NCI-H524 treated with DMSO at 0.1 percent for 48 hours (cell line): ENCODE measurements at regions not wholly inside any gene's neighbourhood (a gene's known extent, or its start where the extent isn't known, plus 50 kb on each side); places are given as distances from the start of the nearest gene placed in this dataset.

ENCODE experiments used
- DNase-seq: peaks from one replicate; lab custom pipeline; 2025; lab: John Stamatoyannopoulos, UW

DNA sequence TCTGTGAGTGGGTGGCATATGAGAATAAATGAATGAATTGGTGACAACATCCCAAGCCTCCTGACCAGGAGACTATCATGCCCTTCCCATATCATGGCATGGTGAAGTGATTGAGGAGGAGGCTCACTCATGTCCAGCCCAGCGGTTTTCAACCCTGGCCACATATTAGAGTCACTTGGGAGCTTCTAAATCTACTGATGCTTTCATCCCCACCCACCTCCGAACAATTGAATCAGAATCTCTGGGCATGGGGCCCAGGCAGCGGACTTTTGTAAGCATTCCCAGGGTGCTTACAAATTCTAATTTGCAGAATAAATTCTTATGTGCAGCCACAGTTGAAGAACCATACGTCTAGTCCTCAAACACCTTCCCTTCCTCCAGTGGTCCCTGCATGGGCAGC lies 81.7 kb upstream of the SEC11C start:
- DNase-seq = no peak

DNA sequence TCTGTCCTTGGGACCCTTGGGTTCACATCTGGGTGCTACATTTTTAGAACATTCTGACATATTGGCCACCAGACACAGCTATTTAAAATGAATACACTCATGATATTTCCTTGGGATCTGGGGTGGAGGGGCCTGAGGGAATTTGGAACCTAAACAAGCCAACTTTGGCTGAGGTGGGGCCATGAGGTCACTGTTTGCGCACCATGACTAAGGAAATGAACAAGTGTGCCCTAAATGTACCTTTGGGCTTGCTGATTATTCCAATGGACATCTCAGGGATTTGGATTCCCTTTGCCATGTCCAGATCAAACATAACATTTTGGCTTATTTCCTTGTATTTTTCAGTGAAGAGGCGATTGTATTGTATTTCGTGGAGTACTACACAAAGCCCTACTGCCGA lies 80.5 kb upstream of the SEC11C start:
- no peak for DNase-seq

DNA sequence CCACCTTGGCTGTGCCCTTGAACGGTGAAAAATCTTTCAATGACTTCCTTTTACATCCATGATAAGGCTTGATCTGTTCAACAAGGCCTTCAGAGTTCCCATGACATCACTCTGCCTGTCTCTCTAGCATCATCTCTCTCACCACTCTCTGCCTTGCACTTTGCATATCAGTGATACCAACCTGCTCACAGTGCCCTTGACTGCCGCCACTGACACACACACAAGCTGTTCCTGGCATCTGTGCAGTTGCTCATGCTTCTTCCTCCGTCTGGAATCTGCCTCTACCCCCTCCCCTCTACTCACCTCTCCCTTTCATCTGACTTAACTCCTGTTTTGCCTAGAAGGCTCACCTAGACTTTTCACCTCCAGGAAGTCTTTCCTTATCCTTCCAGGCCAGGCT lies 79.1 kb upstream of the SEC11C start:
- peak; percentile 86 for DNase-seq

DNA sequence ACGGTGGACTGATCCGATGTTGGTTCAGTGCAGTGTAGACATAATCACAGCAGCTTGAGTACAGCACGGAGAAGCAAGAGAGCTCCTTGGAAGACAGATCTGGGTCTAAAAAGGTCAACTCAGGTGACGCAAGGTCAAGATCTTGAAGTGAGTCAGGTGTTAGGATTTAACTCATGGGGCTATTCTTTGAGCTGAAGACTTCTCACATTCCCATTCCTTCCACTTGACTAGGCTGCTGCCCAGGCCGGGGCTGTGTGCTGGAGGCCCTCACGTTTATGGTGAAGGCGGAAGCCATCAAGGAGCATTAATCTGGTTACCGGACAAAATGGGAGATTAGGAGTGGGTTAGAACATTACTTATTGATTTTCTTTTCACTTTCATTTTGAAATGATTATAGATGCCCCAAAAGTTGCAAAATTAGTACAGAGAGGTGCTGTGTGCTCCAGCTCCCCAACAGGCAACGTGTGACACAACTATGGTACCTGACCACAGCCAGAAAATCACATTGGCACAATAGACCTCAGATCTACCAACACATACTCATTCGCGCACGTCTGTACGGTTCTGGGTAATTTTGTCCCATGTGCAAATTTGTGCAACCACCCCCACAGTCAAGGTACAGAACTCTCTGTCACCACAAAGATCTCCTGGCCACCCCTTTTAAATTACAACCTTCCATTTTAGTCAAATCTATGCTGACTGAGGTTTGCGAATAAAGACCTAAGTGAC lies 77.6 kb upstream of the SEC11C start:
- no peak for DNase-seq

DNA sequence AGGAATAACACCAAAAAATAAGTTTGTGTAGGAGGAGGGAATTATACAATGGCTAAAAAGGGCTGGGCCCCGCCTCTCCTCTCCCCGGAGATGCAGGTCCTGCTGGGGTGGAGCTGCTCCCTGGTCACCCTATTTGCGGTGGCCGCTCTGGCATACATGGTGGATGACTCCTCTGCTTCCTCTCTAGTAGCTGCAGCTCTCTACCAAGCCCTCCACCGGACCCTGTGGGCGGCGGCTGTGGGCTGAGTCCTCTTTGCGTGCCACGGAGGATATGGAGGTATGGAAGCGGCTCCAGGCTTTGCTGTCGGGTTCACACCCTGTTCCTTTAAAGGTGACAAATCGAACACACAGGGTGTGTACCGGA lies 77.1 kb upstream of the SEC11C start:
- DNase-seq = no peak

DNA sequence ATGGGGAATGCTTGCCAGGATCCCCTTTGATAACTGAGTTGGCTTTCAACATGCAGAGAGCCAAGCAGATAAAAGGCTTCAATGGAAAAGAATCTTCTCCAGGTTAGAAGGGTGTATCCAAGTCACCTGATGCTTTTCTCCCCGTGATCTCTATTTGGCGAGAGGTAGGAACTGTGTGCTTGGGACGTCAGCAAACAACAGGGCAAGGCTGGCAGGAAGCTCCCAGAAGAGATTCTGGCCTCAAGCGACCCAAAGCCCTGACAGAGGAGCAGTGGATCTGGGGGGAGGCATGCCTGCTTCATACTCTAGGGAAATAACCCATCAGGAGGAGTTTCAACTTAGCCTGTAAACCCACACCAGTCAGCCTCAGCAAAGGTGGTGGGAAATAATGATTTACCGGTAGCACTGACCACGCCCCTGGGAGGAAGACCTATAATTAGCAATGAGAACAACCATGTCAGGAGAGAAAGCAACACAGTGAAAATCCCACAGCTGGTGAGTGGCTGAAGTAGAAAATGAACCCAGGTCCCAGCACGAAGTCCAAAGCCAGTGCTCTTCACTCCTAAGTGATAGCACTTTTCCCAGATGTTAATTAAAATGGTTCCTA lies 76.3 kb upstream of the SEC11C start:
- DNase-seq = no peak

DNA sequence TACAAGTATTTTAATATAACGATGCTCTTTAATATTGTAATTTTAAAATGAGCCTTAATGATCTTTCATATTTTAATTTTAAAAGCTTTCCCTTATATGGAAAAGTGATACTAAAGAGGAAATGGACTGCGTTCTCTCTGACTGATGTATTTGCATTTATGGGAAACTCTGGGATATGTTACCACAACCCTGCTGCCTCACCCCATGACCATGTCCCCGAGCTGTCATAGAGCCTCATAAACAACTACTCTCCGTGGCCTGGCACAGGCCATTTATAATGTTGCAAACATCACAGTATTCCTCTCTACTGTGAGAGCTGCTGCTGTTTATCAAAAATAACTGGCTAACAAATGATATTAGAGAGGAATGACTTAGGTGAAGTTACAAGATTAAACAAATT lies 75.8 kb upstream of the SEC11C start:
- no peak for DNase-seq

DNA sequence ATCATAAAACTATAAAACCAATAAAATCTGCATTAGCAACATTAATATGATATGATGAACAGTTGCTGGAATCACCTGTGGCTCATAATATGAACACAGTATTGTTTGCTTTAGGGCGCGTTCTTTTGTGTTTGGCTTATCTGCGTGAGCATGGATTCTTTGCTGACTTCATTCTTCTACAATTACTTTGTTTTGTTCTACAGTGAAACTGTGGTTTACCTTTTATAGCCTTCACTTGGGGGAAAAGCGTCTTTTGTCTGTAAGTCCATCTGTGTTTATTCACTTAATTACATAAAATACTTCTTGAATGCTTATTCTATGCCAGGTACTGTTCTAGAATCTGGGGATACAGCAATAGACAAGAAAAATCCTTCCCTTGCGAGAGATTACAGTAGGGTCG lies 74.0 kb upstream of the SEC11C start:
- no peak for DNase-seq

DNA sequence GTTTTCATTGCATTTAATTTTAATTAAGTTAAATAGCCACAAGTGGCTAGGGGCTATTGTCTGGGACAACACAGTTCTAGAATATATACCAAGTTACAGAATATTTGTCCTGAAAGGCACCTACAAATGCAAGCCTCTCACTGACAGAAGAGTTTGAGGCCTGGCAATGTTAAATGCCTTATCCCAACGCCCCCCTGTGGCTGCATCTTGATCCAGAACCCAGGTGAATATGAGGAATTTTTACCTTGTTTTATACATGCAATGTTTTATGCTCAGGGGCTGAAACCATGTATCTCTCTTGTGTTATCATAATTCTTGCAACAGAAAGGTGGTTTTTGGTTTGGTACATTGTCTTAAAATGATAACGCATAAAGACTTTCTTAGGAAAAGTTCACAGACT lies 71.8 kb upstream of the SEC11C start:
- DNase-seq = peak; percentile 17

DNA sequence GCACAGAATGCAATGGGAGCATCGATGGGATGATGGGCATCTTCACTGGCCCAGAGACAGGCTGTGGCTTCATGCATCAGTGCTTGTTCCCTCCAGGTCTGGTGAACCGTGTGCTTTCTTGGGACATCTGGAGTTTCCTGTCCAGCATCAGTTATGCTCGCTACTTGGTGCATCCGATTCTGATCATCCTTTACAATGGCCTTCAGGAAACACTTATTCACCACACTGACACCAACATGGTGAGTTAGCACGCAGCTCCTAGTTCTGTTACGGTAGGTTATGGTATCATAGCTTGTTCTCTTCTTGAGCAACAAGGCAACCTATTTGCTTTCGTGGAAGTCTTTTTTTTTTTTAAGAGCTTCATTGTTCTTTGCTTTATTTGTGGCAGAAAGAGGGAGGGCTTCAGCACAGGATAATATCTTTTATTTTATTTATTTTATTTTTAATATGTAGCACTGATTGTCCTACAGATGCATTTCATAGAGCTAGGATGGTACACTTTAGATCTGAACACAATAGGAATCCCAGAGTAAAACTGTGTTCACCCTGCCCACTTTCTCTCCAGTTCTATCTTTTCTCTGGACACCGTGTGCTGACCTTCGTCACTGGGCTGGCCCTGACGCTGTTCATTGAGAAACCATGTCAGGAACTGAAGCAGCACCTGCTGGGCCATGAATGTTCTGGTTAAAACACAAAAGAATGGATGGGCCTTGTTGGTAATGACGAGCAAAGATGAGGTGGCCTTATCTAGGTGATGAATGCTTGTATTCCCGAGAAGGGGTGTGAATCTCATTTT lies 71.2 kb upstream of the SEC11C start:
- DNase-seq = no peak

DNA sequence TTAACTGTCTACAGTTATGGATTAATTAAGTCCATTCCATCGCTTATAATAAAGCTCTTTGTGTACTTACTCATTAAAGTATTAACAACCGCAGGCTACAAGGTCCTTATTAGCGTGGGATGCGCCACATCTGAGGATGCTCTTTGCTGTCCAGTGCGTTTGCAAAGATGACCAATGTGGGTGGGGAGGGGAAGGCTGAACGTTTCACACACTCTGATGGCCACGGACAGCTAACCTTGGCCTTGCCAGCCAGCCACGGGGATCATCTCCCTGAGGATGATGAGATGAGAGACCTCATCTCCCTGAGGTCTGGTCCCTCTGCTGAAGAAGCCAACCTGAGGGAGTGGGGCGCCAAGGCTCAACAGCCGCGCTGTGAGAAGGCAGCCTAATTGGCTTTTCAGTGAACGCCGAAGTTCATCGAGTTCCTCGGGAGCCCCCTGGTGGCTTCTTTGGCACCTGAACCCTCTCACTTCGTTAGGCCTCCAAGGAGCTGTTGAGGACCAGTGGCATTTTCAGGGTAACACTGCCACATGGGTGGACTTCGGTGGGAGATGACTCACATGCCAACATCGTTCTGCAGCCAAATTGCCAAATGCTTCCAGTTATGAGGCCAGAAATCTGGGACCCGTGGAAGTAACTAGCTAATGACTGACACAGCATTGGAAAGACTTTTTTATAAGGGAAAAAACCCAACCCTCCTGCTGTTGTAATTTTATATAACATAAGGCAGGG lies 69.3 kb upstream of the SEC11C start:
- DNase-seq = peak; percentile 55

DNA sequence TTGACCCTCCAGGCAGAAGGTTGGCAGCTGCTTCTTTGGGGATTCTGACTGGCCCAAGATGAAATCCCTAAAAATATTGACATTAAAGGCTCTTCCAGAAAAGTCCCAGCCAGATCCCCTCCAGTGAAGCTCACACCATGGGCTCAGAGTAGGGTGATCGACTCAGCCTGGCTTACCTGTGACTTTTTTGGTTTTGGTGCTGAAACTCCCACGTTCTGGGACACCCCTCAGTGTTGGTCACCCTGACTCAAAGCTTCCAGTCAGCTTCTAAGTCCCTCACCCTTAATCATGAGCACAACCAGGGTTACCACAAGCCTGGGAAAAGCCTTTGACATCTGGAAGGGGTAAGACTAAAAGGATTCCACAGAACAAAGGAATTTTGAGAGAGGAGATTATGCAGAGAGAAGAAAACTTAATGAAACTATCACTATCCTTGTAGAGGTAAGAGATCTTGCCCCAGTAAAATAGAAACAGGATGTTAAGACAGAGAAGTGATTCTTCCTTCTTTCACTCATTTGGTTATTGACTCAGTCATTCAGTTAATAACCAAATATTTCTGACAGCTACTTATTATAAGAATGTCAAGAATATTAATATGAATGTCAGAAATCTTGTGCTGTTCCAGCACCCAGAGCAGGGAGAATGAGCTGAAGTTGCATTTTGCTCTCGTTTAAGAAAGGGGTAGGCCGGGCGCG lies 66.8 kb upstream of the SEC11C start:
- no peak for DNase-seq

DNA sequence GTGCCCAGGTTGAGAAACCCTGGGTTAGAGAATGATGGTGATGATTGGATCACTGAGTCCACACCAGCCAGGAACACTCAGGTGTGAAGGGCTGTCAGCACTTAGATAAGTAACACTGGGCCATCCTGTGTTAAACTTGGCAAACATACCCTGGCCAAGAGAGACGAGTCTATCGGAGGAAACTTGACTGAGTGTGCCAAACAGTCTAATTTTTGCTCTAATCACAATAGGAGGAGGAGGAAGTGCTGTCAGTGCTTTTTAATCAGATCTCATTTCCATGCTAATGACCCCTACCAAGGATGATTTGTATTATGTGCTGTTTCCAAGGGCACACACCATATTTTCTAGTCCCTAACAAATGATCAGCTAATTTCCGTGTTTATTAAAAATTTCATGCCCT lies 63.8 kb upstream of the SEC11C start:
- DNase-seq = no peak

DNA sequence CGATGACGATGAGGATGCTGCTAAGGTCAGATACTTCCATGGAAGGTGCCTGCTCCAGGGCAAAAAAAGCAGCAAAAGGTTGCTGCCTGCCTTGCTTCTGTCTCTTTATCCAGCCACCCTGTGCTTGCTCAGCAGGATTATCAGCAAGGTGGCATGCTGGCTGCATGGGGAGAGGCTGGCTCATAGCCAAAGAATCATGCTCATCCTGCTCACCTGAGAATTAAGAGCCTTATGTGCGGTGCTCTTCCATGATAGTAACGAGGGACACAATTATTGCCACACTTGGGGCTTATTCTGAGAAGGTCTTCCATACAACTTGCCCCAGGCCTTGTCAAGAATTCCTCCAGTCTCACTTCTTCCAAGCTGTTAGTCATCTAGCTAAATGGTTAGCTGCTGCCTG lies 60.4 kb upstream of the SEC11C start:
- DNase-seq = no peak

DNA sequence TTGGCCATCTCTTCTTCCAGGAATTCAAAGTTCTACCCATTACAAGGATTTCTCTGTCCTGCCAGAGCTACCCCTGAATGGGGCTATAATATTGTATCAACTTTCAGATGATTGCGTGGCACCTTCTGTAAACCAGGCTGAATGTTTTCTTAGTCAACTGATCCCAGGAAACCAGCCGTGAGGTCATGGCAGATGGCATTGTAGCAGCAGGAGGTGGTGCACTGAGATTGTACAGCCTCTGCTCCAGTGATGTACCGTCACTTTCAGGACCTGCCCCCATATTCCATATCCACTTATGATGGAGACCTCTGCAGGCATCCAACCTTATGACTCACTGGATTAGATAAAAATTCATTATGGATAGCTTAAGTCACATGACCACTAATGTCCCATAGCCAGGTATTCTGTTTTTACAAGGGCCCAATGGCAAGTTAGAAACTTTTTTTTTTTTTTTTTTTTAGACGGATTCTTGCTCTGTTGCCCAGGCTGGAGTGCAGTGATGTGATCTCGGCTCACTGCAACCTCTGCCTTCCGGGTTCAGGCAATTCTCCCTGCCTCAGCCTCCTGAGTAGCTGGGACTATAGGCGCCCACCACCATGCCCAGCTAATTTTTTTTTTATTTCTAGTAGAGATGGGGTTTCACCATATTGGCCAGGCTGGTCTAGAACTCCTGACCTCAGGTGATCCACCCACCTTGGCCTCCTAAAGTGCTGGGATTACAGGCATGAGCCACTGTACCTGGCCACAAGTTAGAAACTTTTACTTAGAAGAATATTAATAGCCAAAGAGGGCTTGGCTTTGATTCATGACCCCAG lies 59.8 kb upstream of the SEC11C start:
- DNase-seq = peak; percentile 93

DNA sequence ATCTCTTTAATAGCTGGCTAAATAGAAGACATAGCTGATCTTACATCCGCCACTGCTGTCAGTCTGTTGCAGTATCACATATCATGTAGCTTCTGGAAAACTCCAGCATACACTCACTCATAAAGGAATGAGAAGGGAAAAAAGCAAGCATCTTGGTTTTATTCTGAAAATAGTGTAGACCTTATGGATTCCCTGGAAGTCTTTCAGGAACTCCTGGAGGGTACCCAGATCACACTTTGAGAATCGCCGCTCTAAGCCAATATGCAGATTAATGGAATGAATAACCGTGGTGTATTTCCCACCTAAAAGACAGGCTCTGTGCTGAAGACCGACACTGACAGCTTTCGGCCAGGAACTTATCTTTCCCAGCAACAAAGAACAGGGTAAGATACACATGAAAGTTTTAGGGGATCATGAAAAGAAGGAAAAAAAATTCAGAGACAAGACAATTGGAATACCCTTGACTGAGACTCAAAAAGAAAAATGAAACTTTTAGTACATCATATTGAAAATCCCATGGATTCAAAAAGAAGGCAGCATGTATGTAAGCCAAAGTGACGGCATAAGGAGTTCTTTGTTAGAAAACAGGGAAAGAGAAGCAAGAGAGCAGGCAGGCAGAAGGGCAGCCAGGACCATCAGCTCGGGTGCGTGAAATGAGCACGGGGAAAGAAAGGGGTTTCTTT lies 56.4 kb upstream of the SEC11C start:
- DNase-seq = no peak

DNA sequence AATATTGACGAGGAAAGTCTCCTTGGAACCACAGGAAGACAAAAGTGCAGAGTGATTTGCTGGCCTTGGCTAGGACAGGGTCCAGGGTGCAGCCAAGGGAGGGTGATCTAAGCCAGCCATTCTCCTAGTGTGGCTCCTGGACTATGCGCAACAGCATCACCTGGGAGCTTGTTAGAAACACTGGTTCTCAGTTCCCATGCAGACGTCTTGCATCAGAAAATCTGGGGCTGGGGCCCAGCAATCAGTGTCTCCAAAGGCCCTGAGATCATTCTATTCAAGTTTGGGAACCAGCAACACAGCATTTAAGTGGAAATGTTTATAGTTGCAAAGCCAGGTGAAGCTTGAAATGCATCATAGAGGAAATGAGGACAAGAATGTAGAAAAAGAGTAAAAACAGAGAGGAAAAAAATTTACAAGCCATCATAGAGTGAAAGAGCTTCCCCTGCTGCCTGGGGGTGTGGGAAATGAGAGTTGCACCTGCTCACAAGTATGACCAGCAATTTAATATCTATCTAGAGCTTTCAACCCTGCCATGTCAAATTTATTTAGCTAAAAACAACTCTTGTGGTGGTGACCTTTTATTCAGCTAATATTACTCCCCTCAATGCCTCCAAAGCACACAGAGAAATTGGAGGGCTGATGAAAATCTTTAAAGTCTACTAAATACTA lies 54.4 kb upstream of the SEC11C start:
- DNase-seq = no peak

DNA sequence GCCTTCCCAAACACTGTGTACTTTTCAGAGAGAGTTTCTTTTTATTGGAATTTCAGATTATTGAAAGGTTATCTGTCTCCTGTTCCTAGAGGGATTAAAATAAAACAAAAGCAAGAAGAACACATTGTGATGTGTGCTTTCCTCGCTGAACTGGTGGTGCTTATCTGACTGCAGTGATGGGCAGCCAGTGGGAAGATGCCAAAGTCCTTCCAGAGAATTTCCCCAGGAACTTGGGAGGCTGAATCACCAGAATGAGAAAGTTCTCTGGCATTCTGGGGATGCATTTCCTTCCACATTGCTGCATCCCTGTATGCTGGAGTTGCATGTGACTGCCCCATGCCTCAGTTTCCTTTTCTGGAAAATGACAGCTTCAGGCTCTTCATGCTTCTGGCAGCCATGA lies 53.9 kb upstream of the SEC11C start:
- DNase-seq = no peak

DNA sequence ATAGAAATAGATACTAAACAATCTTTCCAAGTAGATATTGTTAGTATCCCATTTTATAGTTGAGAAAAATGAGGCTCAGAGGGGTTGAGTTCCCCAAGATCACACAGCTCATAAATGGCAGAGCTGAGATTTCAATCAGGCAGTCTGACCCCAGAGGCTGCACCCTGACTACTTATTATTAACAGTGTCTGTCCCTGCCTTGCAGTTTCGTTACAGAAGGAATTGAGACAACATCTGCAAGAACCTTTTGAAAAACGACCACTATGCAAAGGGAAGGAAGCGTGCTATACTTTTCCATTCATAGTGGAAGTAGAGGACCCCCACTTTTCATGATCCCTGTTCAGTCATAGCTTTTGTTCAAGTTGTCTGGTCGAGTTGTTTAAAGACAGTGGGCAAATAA lies 53.2 kb upstream of the SEC11C start:
- DNase-seq = no peak

DNA sequence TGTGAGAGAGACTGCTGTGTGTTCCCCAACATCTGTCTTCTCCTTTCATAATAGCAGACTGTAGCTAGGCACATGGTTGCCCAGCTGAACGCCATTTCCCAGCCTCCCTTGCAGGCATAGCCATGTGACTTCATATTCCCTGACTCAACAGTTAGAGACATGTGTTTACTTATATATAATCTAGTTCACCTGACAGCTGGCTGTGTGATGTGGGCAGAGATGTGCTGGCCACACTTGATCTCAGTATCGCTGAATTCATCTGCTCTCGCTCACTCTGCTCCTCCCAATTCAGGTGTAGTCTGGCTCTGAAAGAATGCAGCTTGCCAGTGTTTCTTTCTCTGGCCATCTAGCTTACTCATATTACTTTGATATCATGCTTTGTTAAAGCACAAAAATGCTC lies 52.3 kb upstream of the SEC11C start:
- DNase-seq = no peak
